ENCODE measurements at regions not wholly inside any gene's neighbourhood (a gene's known extent, or its start where the extent isn't known, plus 50 kb on each side); places are given as distances from the start of the nearest gene placed in this dataset.

DNA sequence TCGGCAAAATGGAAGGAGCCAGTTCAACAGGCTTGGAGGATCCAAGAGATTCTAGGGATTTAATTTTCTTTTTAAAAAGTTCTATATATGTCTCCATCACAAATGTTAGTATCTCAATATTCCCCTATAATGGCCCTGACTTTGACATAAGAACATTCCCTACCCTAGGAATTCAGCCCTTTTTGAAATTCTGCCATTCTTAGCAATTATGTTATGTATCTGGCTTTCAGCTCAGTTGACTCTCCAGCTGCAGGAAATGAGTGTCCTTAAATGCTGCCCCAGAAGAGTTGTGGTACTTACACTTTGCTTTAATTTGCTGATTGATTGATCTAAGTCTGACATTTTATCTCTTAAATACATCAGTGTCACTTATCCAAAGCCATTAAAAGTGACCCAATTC, 1454.3 kb downstream of the FSTL5 start:
- no peak for TF ChIP-seq POLR2AphosphoS5 (IDR thresholded peaks at IDR 0.05)
- TF ChIP-seq, protein P1, sequence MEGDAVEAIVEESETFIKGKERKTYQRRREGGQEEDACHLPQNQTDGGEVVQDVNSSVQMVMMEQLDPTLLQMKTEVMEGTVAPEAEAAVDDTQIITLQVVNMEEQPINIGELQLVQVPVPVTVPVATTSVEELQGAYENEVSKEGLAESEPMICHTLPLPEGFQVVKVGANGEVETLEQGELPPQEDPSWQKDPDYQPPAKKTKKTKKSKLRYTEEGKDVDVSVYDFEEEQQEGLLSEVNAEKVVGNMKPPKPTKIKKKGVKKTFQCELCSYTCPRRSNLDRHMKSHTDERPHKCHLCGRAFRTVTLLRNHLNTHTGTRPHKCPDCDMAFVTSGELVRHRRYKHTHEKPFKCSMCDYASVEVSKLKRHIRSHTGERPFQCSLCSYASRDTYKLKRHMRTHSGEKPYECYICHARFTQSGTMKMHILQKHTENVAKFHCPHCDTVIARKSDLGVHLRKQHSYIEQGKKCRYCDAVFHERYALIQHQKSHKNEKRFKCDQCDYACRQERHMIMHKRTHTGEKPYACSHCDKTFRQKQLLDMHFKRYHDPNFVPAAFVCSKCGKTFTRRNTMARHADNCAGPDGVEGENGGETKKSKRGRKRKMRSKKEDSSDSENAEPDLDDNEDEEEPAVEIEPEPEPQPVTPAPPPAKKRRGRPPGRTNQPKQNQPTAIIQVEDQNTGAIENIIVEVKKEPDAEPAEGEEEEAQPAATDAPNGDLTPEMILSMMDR (IDR thresholded peaks at IDR 0.05): no peak

All from esophagus muscularis mucosa (tissue), 3 donors.